ENCODE measurements at regions not wholly inside any gene's neighbourhood (a gene's known extent, or its start where the extent isn't known, plus 50 kb on each side); places are given as distances from the start of the nearest gene placed in this dataset.

- TF ChIP-seq, protein P1, sequence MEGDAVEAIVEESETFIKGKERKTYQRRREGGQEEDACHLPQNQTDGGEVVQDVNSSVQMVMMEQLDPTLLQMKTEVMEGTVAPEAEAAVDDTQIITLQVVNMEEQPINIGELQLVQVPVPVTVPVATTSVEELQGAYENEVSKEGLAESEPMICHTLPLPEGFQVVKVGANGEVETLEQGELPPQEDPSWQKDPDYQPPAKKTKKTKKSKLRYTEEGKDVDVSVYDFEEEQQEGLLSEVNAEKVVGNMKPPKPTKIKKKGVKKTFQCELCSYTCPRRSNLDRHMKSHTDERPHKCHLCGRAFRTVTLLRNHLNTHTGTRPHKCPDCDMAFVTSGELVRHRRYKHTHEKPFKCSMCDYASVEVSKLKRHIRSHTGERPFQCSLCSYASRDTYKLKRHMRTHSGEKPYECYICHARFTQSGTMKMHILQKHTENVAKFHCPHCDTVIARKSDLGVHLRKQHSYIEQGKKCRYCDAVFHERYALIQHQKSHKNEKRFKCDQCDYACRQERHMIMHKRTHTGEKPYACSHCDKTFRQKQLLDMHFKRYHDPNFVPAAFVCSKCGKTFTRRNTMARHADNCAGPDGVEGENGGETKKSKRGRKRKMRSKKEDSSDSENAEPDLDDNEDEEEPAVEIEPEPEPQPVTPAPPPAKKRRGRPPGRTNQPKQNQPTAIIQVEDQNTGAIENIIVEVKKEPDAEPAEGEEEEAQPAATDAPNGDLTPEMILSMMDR (IDR thresholded peaks at IDR 0.05), result no peak
- TF ChIP-seq EP300 (IDR thresholded peaks at IDR 0.05), result no peak
- TF ChIP-seq POLR2A (IDR thresholded peaks at IDR 0.05), result no peak
- no peak for TF ChIP-seq POLR2AphosphoS5 (IDR thresholded peaks at IDR 0.05)
Measured at GRCh38 chr15:29455055-29455454, 185.4 kb upstream of the NSMCE3 start.

All from stomach (tissue), 4 donors.